Smooth muscle cell (in vitro differentiated cells): ENCODE measurements at regions not wholly inside any gene's neighbourhood (a gene's known extent, or its start where the extent isn't known, plus 50 kb on each side); places are given as distances from the start of the nearest gene placed in this dataset.

Experiments
- DNase-seq: peaks from one replicate; lab custom pipeline; 2025; ENCODE audit not compliant: unreplicated experiment; lab: John Stamatoyannopoulos, UW
- H2AFZ ChIP-seq: fragments of 200-600 bp; sonication (generic); 2 replicates; pipeline ENCODE4 v1.6.0; 2016; ENCODE audit warnings: antibody characterized with exemption, low read depth, mild to moderate bottlenecking
- H3F3A ChIP-seq: fragments of 200-600 bp; sonication (generic); 2 replicates; pipeline ENCODE4 v1.6.0; 2017; ENCODE audit warnings: antibody characterized with exemption, low read depth
- H3K27ac ChIP-seq: fragments of 200-600 bp; sonication (generic); 2 replicates; pipeline ENCODE4 v1.5.1; 2016; ENCODE audit warnings: low read depth, mild to moderate bottlenecking
- H3K27me3 ChIP-seq: fragments of 200-600 bp; sonication (generic); 2 replicates; pipeline ENCODE4 v1.6.1; 2016; ENCODE audit warnings: low read depth, mild to moderate bottlenecking
- H3K36me3 ChIP-seq: fragments of 200-600 bp; sonication (generic); 2 replicates; pipeline ENCODE4 v1.5.1; 2016; ENCODE audit warnings: low read depth
- H3K4me1 ChIP-seq: fragments of 200-600 bp; sonication (generic); 2 replicates; pipeline ENCODE4 v1.5.1; 2016; ENCODE audit warnings: low read depth
- H3K4me2 ChIP-seq: fragments of 200-600 bp; sonication (generic); 2 replicates; pipeline ENCODE4 v1.6.0; 2016; ENCODE audit warnings: mild to moderate bottlenecking
- H3K4me3 ChIP-seq: fragments of 200-600 bp; sonication (generic); 2 replicates; pipeline ENCODE4 v1.5.1; 2016; ENCODE audit warnings: mild to moderate bottlenecking
- H3K79me2 ChIP-seq: fragments of 200-600 bp; sonication (generic); 2 replicates; pipeline ENCODE4 v1.6.0; 2016; ENCODE audit warnings: low read depth, mild to moderate bottlenecking
- H3K9ac ChIP-seq: fragments of 200-600 bp; sonication (generic); 2 replicates; pipeline ENCODE4 v1.6.0; 2016; ENCODE audit warnings: low read depth
- H3K9me3 ChIP-seq: fragments of 200-600 bp; sonication (generic); replicated peaks from 2 replicates; pipeline ENCODE4 v1.5.1; 2016; ENCODE audit warnings: low read depth
- H4K20me1 ChIP-seq: fragments of 200-600 bp; sonication (generic); 2 replicates; pipeline ENCODE4 v1.6.0; 2016; ENCODE audit warnings: low read depth
- CTCF ChIP-seq: fragments of 200-600 bp; sonication (generic); IDR thresholded peaks from 2 replicates; pipeline ENCODE4 v1.5.1; 2017; ENCODE audit warnings: borderline replicate concordance, mild to moderate bottlenecking, antibody characterized with exemption; ENCODE audit not compliant: insufficient read depth, poor library complexity, severe bottlenecking
- whole genome bisulfite sequencing: methylation state at CpG from one replicate; pipeline ENCODE4 v1.1.7; 2016; ENCODE audit warnings: low lambda C conversion rate; 5-methylcytosine and 5-hydroxymethylcytosine counted together

- Histone ChIP-seq H3K9ac (no peak overlapping the region), H3K36me3 (no peaks in the 10 kb centered on the region), H4K20me1 (no peaks in the 10 kb centered on the region), H3K4me3 (no peak overlapping the region), H3K4me2 (no peak overlapping the region), H3K27me3 (no peaks in the 10 kb centered on the region), H3K9me3 (no peaks in the 10 kb centered on the region), H3K79me2 (no peaks in the 10 kb centered on the region), H2AFZ (no peak overlapping the region), H3K27ac (no peak overlapping the region), H3K4me1 (no peaks in the 10 kb centered on the region), H3F3A (no peaks in the 10 kb centered on the region)
- no peak for DNase-seq
- TF ChIP-seq CTCF = no peak
- WGBS = 75% methylated on average over 4 of the region's 4 CpGs
Observed at GRCh38 chr21:41671212-41671762, 95.6 kb downstream of the RIPK4 start.

GRCh38 chr21:41670056-41670805 lies 96.6 kb downstream of the RIPK4 start:
- Histone ChIP-seq H3K4me1 (peaks cover 2% of the 10 kb centered on the region), H3K79me2 (no peaks in the 10 kb centered on the region), H3F3A (no peaks in the 10 kb centered on the region), H3K4me2 (no peak overlapping the region), H4K20me1 (no peaks in the 10 kb centered on the region), H2AFZ (no peak overlapping the region), H3K27ac (no peak overlapping the region), H3K27me3 (no peaks in the 10 kb centered on the region), H3K36me3 (no peaks in the 10 kb centered on the region), H3K4me3 (no peak overlapping the region), H3K9me3 (no peaks in the 10 kb centered on the region), H3K9ac (no peak overlapping the region)
- no peak for TF ChIP-seq CTCF
- DNase-seq = no peak
- 96% methylated on average over 28 of the region's 28 CpGs for WGBS

GRCh38 chr21:41669533-41669830 lies 97.4 kb downstream of the RIPK4 start:
- no peaks in the 10 kb centered on the region for H4K20me1 ChIP-seq
- DNase-seq = no peak
- H3K27me3 ChIP-seq = no peaks in the 10 kb centered on the region
- no peaks in the 10 kb centered on the region for H3K36me3 ChIP-seq
- H3K4me2 ChIP-seq = no peak overlapping the region
- H2AFZ ChIP-seq = no peak overlapping the region
- WGBS = 87% methylated on average over 4 of the region's 4 CpGs
- no peak overlapping the region for H3K27ac ChIP-seq
- no peak overlapping the region for H3K9ac ChIP-seq
- TF ChIP-seq CTCF = no peak
- H3K4me1 ChIP-seq = peaks cover 10% of the 10 kb centered on the region
- H3K9me3 ChIP-seq = no peaks in the 10 kb centered on the region
- H3K79me2 ChIP-seq = no peaks in the 10 kb centered on the region
- H3K4me3 ChIP-seq = no peak overlapping the region
- no peaks in the 10 kb centered on the region for H3F3A ChIP-seq
